Activated naive CD8-positive, alpha-beta T cell treated with anti-CD3 and anti-CD28 coated beads, Interleukin-2, amount 10 ng/mL, durations not matched to agents 7 days and 5 days (primary cell): ENCODE measurements at regions not wholly inside any gene's neighbourhood (a gene's known extent, or its start where the extent isn't known, plus 50 kb on each side); places are given as distances from the start of the nearest gene placed in this dataset.
"Not testable (repeated sequence)": the region's sequence is repeated elsewhere in the genome, so short reads cannot be mapped to it uniquely, and the experiment has no call there.

ENCODE experiments used
- ATAC-seq: fragments of 150-1000 bp; cut with Tn5 transposase; one replicate; pipeline ENCODE4 v1.10.0; 2021; ENCODE audit warnings: low read depth, moderate library complexity
- POLR2A ChIA-PET: fragments of 350-600 bp; sonication (Branson Sonifier 250); formaldehyde crosslinking; loops from one replicate; lab custom pipeline; 2021; ENCODE audit warnings: antibody characterized with exemption; lab: Charles Lee
- DNase-seq: peaks from one replicate; pipeline ENCODE4 v3.0.0; 2021
- H3K27ac Mint-ChIP-seq: one replicate; pipeline ENCODE4 v1.8.0; 2022; ENCODE audit warnings: mild to moderate bottlenecking, mixed read lengths
- H3K27me3 Mint-ChIP-seq: one replicate; pipeline ENCODE4 v1.8.0; 2022; ENCODE audit warnings: mild to moderate bottlenecking, moderate library complexity, mixed read lengths
- H3K36me3 Mint-ChIP-seq: one replicate; pipeline ENCODE4 v1.8.0; 2021; ENCODE audit warnings: mild to moderate bottlenecking, mixed read lengths
- H3K4me1 Mint-ChIP-seq: one replicate; pipeline ENCODE4 v1.8.0; 2021; ENCODE audit warnings: mixed read lengths
- H3K4me3 Mint-ChIP-seq: one replicate; pipeline ENCODE4 v1.8.0; 2022; ENCODE audit warnings: mild to moderate bottlenecking, moderate library complexity, mixed read lengths
- H3K9me3 Mint-ChIP-seq: one replicate; pipeline ENCODE4 v1.8.0; 2021; ENCODE audit warnings: mixed read lengths

GRCh38 chr16:60170196-60170595 lies 1436.1 kb upstream of the GOT2 start:
- Mint-ChIP-seq H3K27me3 (no peaks in the 10 kb centered on the region), H3K4me1 (no peaks in the 10 kb centered on the region), H3K9me3 (peaks cover 2% of the 10 kb centered on the region), H3K27ac (no peak overlapping the region), H3K36me3 (no peaks in the 10 kb centered on the region), H3K4me3 (no peak overlapping the region)
- POLR2A ChIA-PET = interaction anchor here (0.7 kb wide), 1 partner anchor 103 kb away, joined by 5 read pairs; no protein-coding TSS in a partner anchor
- ATAC-seq = no peak
- DNase-seq = no peak

GRCh38 chr16:60166111-60166510 lies 1432.0 kb upstream of the GOT2 start:
- Mint-ChIP-seq H3K9me3 (peaks cover 2% of the 10 kb centered on the region), H3K36me3 (no peaks in the 10 kb centered on the region), H3K27me3 (no peaks in the 10 kb centered on the region), H3K4me1 (no peaks in the 10 kb centered on the region), H3K27ac (no peak overlapping the region), H3K4me3 (no peak overlapping the region)
- ATAC-seq (no peak), DNase-seq (no peak)
- POLR2A ChIA-PET = no interaction called here

- Mint-ChIP-seq H3K36me3 (no peaks in the 10 kb centered on the region), H3K4me1 (no peaks in the 10 kb centered on the region), H3K27me3 (no peaks in the 10 kb centered on the region), H3K27ac (no peak overlapping the region), H3K4me3 (no peak overlapping the region), H3K9me3 (peaks cover 10% of the 10 kb centered on the region)
- DNase-seq (no peak), ATAC-seq (no peak)
- POLR2A ChIA-PET = no interaction called here
Observed at GRCh38 chr16:60151987-60152386, 1417.9 kb upstream of the GOT2 start.

GRCh38 chr16:60150907-60151306 lies 1416.8 kb upstream of the GOT2 start:
- Mint-ChIP-seq H3K36me3 (no peaks in the 10 kb centered on the region), H3K27ac (no peak overlapping the region), H3K4me3 (no peak overlapping the region), H3K27me3 (no peaks in the 10 kb centered on the region), H3K4me1 (no peaks in the 10 kb centered on the region), H3K9me3 (peaks cover 8% of the 10 kb centered on the region)
- POLR2A ChIA-PET = no interaction called here
- DNase-seq (no peak), ATAC-seq (no peak)

GRCh38 chr16:60143348-60143705 lies 1409.2 kb upstream of the GOT2 start:
- DNase-seq (no peak), ATAC-seq (no peak)
- no peak overlapping the region for H3K27ac Mint-ChIP-seq
- no peaks in the 10 kb centered on the region for H3K4me1 Mint-ChIP-seq
- H3K36me3 Mint-ChIP-seq = no peaks in the 10 kb centered on the region
- no peaks in the 10 kb centered on the region for H3K9me3 Mint-ChIP-seq
- POLR2A ChIA-PET = no interaction called here
- H3K4me3 Mint-ChIP-seq = no peak overlapping the region
- H3K27me3 Mint-ChIP-seq = no peaks in the 10 kb centered on the region

GRCh38 chr16:60142619-60143347 lies 1408.7 kb upstream of the GOT2 start:
- Mint-ChIP-seq H3K27ac (no peak overlapping the region), H3K36me3 (no peaks in the 10 kb centered on the region), H3K27me3 (no peaks in the 10 kb centered on the region), H3K4me1 (no peaks in the 10 kb centered on the region), H3K4me3 (no peak overlapping the region), H3K9me3 (no peaks in the 10 kb centered on the region)
- POLR2A ChIA-PET = no interaction called here
- DNase-seq (no peak), ATAC-seq (no peak)

GRCh38 chr16:60137891-60138290 lies 1403.8 kb upstream of the GOT2 start:
- no peak overlapping the region for H3K27ac Mint-ChIP-seq
- H3K27me3 Mint-ChIP-seq = no peaks in the 10 kb centered on the region
- ATAC-seq (no peak), DNase-seq (no peak)
- no peaks in the 10 kb centered on the region for H3K36me3 Mint-ChIP-seq
- H3K4me3 Mint-ChIP-seq = no peak overlapping the region
- H3K9me3 Mint-ChIP-seq = peaks cover 2% of the 10 kb centered on the region
- H3K4me1 Mint-ChIP-seq = no peaks in the 10 kb centered on the region
- POLR2A ChIA-PET = no interaction called here

- Mint-ChIP-seq H3K9me3 (no peaks in the 10 kb centered on the region), H3K36me3 (no peaks in the 10 kb centered on the region), H3K4me1 (no peaks in the 10 kb centered on the region), H3K27ac (no peak overlapping the region), H3K27me3 (no peaks in the 10 kb centered on the region), H3K4me3 (no peak overlapping the region)
- DNase-seq = no peak
- POLR2A ChIA-PET = no interaction called here
- no peak for ATAC-seq
Observed at GRCh38 chr16:60127196-60127595, 1393.1 kb upstream of the GOT2 start.

- not testable (repeated sequence) for ATAC-seq
Observed at GRCh38 chr16:60126115-60126514, 1392.0 kb upstream of the GOT2 start.

GRCh38 chr16:60123392-60124023 lies 1389.4 kb upstream of the GOT2 start:
- peaks cover 7% of the 10 kb centered on the region for H3K9me3 Mint-ChIP-seq
- no peaks in the 10 kb centered on the region for H3K4me1 Mint-ChIP-seq
- no peak overlapping the region for H3K27ac Mint-ChIP-seq
- no peaks in the 10 kb centered on the region for H3K36me3 Mint-ChIP-seq
- POLR2A ChIA-PET = no interaction called here
- no peaks in the 10 kb centered on the region for H3K27me3 Mint-ChIP-seq
- DNase-seq (no peak), ATAC-seq (no peak)
- H3K4me3 Mint-ChIP-seq = no peak overlapping the region

More at GRCh38 chr16:60126115-60126514, 1392.0 kb upstream of the GOT2 start:
- DNase-seq, H3K27ac Mint-ChIP-seq, H3K36me3 Mint-ChIP-seq, H3K4me3 Mint-ChIP-seq, POLR2A ChIA-PET, H3K27me3 Mint-ChIP-seq, H3K4me1 Mint-ChIP-seq, H3K9me3 Mint-ChIP-seq: not testable (repeated sequence)

- no peak for DNase-seq
- no peak overlapping the region for H3K27ac Mint-ChIP-seq
- no peak for ATAC-seq
- peaks cover 7% of the 10 kb centered on the region for H3K9me3 Mint-ChIP-seq
- H3K36me3 Mint-ChIP-seq = no peaks in the 10 kb centered on the region
- H3K4me1 Mint-ChIP-seq = no peaks in the 10 kb centered on the region
- POLR2A ChIA-PET = no interaction called here
- H3K4me3 Mint-ChIP-seq = no peak overlapping the region
- H3K27me3 Mint-ChIP-seq = no peaks in the 10 kb centered on the region
Observed at GRCh38 chr16:60120586-60120985, 1386.5 kb upstream of the GOT2 start.

- Mint-ChIP-seq H3K27ac (no peak overlapping the region), H3K4me3 (no peak overlapping the region), H3K27me3 (no peaks in the 10 kb centered on the region), H3K4me1 (peaks cover 6% of the 10 kb centered on the region), H3K9me3 (peaks cover 2% of the 10 kb centered on the region), H3K36me3 (no peaks in the 10 kb centered on the region)
- ATAC-seq = no peak
- no peak for DNase-seq
- POLR2A ChIA-PET = no interaction called here
Observed at GRCh38 chr16:60110531-60110930, 1376.4 kb upstream of the GOT2 start.

- peaks cover 2% of the 10 kb centered on the region for H3K9me3 Mint-ChIP-seq
- no peaks in the 10 kb centered on the region for H3K36me3 Mint-ChIP-seq
- no peaks in the 10 kb centered on the region for H3K27me3 Mint-ChIP-seq
- H3K4me1 Mint-ChIP-seq = peaks cover 6% of the 10 kb centered on the region
- ATAC-seq (no peak), DNase-seq (no peak)
- no peak overlapping the region for H3K27ac Mint-ChIP-seq
- POLR2A ChIA-PET = no interaction called here
- H3K4me3 Mint-ChIP-seq = no peak overlapping the region
Observed at GRCh38 chr16:60107871-60108270, 1373.8 kb upstream of the GOT2 start.

GRCh38 chr16:60107437-60107836 lies 1373.3 kb upstream of the GOT2 start:
- no peak for DNase-seq
- Mint-ChIP-seq H3K27me3 (no peaks in the 10 kb centered on the region), H3K4me3 (no peak overlapping the region), H3K4me1 (peaks cover 6% of the 10 kb centered on the region), H3K27ac (no peak overlapping the region), H3K9me3 (peaks cover 1% of the 10 kb centered on the region), H3K36me3 (no peaks in the 10 kb centered on the region)
- POLR2A ChIA-PET = no interaction called here
- ATAC-seq = no peak
